CD4-positive, alpha-beta T cell (primary cell): ENCODE measurements at regions not wholly inside any gene's neighbourhood (a gene's known extent, or its start where the extent isn't known, plus 50 kb on each side); places are given as distances from the start of the nearest gene placed in this dataset.

Source experiments
- ATAC-seq: fragments of 200-7000 bp; cut with Tn5 transposase; one replicate; pipeline ENCODE4 v1.10.0; 2022; ENCODE audit warnings: mild to moderate bottlenecking; ENCODE audit not compliant: poor library complexity
- CTCF ChIA-PET: fragments of 350-600 bp; sonication (Branson Sonifier 250); formaldehyde crosslinking; loops from one replicate; lab custom pipeline; 2021; ENCODE audit warnings: antibody characterized with exemption, inconsistent platforms; lab: Charles Lee
- POLR2A ChIA-PET: fragments of 350-600 bp; sonication (Branson Sonifier 250); formaldehyde crosslinking; loops from one replicate; lab custom pipeline; 2021; ENCODE audit warnings: antibody characterized with exemption, inconsistent platforms; lab: Charles Lee
- DNase-seq, 14 experiments: peaks; one replicate each; pipeline ENCODE4 v3.0.0-alpha.2; 2013 to 2020; ENCODE audit warnings: mixed read lengths in 2 of 14
- H3K27ac ChIP-seq, 2 donors: one replicate each; pipeline versions ENCODE4 v1.5.1 to v1.7.0; 2013; ENCODE audit warnings: low read length in 2 of 2, low read depth in 1 of 2, mild to moderate bottlenecking in 1 of 2
- H3K27me3 ChIP-seq, 2 experiments: 1 replicate in 1 of 2; 2 replicates in 1 of 2; pipeline versions ENCODE4 v1.6.1 to v1.7.0; 2013; ENCODE audit warnings: low read length in 2 of 2, control low read depth in 1 of 2, mild to moderate bottlenecking in 1 of 2, moderate library complexity in 1 of 2; ENCODE audit not compliant: insufficient read depth in 2 of 2, control insufficient read depth in 1 of 2
- H3K36me3 ChIP-seq: one replicate; pipeline ENCODE4 v1.6.1; 2013; ENCODE audit warnings: low read length, control low read depth; ENCODE audit not compliant: insufficient read depth
- H3K4me1 ChIP-seq: one replicate; pipeline ENCODE4 v1.6.1; 2013; ENCODE audit warnings: low read length, control low read depth; ENCODE audit not compliant: insufficient read depth
- H3K4me3 ChIP-seq: one replicate; pipeline ENCODE4 v1.5.1; 2013; ENCODE audit warnings: mild to moderate bottlenecking, low read length, moderate library complexity
- H3K9me3 ChIP-seq, 2 experiments: 1 replicate in 1 of 2; 2 replicates in 1 of 2; pipeline versions ENCODE4 v1.6.1 to v1.7.0; 2013; ENCODE audit warnings: low read length in 2 of 2, mild to moderate bottlenecking in 2 of 2, control low read depth in 1 of 2, moderate library complexity in 1 of 2; ENCODE audit not compliant: control insufficient read depth in 1 of 2, insufficient read depth in 1 of 2
- H3K27ac Mint-ChIP-seq: one replicate; pipeline ENCODE4 v1.8.0; 2020; ENCODE audit warnings: mixed read lengths
- H3K27me3 Mint-ChIP-seq: one replicate; pipeline ENCODE4 v1.8.0; 2021; ENCODE audit warnings: mixed read lengths
- H3K36me3 Mint-ChIP-seq: one replicate; pipeline ENCODE4 v1.8.0; 2021; ENCODE audit warnings: low read depth, mixed read lengths
- H3K4me1 Mint-ChIP-seq: one replicate; pipeline ENCODE4 v1.8.0; 2021; ENCODE audit warnings: low read depth, mixed read lengths
- H3K4me3 Mint-ChIP-seq: one replicate; pipeline ENCODE4 v1.8.0; 2020; ENCODE audit warnings: mild to moderate bottlenecking, mixed read lengths
- H3K9me3 Mint-ChIP-seq: one replicate; pipeline ENCODE4 v1.8.0; 2020; ENCODE audit warnings: mixed read lengths
- intact Hi-C, 2 experiments: fragments of 100-400 bp; cut with DNase I in 1 of 2; cut with micrococcal nuclease in 1 of 2; formaldehyde crosslinking; loops; one replicate each; pipeline versions ENCODE4 v1.15.1 to v1.9.0; 2023 to 2025; cut with DNase I, micrococcal nuclease
- TF ChIP-seq, protein P1 (sequence below): fragments of 200-600 bp; IDR thresholded peaks from one replicate; pipeline ENCODE4 v1.8.0; 2022; ENCODE audit warnings: antibody characterized with exemption, mild to moderate bottlenecking

DNA sequence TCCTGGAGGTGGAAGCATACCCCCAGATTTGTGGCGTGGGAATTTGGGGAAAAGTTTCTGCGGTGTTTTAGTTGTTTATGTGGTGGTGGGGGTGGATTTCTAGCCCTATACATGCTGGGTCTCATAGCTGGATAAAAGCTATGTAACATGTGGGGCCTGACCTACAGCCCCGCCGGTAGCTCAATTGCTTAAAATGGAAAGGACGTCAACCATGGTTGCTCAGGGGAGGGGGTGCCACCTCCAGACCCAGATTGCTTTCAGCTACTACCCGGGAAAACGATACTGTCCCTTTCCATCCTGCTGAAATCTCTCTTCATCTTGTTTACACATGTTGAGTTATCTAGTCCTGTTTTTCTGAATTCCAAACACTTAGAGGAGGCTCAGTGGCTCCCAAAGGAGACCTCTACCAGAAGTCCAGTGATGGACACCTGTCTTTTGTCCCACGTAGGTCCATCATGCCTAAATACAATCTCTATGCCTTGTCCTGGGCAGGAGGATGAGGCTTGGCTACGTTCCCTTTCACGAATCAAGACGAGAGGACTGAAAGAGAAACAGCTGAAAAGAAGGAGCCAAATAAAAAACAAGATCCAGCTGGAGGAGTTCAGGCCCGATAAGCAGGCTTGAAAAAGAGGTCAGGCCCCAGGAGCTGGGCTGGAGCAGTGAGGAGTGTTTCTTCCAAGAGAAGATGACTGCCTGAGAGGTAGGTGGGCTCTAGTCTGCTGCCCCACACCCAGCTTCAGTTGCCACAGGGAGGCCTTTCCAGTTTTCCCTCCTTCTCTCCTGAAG is 72.1 kb upstream of the TPRG1 start:
- Mint-ChIP-seq H3K36me3 (no peaks in the 10 kb centered on the region), H3K27me3 (no peaks in the 10 kb centered on the region), H3K4me3 (no peak overlapping the region), H3K9me3 (no peaks in the 10 kb centered on the region), H3K27ac (no peak overlapping the region), H3K4me1 (no peaks in the 10 kb centered on the region)
- no peaks in the 10 kb centered on the region for H3K4me1 ChIP-seq
- DNase-seq (no peak), ATAC-seq (no peak)
- no peaks in the 10 kb centered on the region for H3K27me3 ChIP-seq
- no peak overlapping the region for H3K27ac ChIP-seq
- TF ChIP-seq, protein P1, sequence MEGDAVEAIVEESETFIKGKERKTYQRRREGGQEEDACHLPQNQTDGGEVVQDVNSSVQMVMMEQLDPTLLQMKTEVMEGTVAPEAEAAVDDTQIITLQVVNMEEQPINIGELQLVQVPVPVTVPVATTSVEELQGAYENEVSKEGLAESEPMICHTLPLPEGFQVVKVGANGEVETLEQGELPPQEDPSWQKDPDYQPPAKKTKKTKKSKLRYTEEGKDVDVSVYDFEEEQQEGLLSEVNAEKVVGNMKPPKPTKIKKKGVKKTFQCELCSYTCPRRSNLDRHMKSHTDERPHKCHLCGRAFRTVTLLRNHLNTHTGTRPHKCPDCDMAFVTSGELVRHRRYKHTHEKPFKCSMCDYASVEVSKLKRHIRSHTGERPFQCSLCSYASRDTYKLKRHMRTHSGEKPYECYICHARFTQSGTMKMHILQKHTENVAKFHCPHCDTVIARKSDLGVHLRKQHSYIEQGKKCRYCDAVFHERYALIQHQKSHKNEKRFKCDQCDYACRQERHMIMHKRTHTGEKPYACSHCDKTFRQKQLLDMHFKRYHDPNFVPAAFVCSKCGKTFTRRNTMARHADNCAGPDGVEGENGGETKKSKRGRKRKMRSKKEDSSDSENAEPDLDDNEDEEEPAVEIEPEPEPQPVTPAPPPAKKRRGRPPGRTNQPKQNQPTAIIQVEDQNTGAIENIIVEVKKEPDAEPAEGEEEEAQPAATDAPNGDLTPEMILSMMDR, result no peak
- H3K4me3 ChIP-seq, result no peak overlapping the region
- intact Hi-C loops, result no loop called here
- no peaks in the 10 kb centered on the region for H3K36me3 ChIP-seq
- CTCF ChIA-PET, result interaction anchor here (0.6 kb wide), 1 partner anchor 1362 kb away, joined by 3 read pairs; no protein-coding TSS in a partner anchor
- POLR2A ChIA-PET, result no interaction called here
- H3K9me3 ChIP-seq, result no peaks in the 10 kb centered on the region

DNA sequence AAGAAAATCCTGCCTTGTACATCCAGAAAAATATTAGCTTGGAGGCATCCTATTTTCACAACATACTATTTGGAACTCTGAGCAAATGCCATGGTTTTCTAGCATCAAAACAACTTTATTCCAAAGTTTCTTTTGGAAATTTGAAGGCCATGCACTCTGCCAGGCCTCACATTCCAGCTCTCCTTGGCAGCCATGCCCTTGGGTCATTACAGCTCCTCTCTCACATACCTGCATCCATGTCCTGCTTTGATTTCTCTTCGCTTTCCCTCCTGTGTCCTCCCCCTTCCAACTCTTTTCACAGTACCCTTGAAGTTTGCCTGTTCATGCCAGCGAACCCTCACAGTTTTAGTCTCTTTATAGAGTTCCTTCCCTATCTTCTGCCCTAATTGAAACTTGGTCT is 70.9 kb upstream of the TPRG1 start:
- DNase-seq, result no peak
- TF ChIP-seq, protein P1, result no peak
- H3K27ac ChIP-seq, result no peak overlapping the region
- intact Hi-C loops, result no loop called here
- no peak overlapping the region for H3K4me3 ChIP-seq
- no peaks in the 10 kb centered on the region for H3K9me3 ChIP-seq
- no peak for ATAC-seq
- no peaks in the 10 kb centered on the region for H3K4me1 ChIP-seq
- no peaks in the 10 kb centered on the region for H3K36me3 ChIP-seq
- H3K4me3 Mint-ChIP-seq, result no peak overlapping the region
- no peaks in the 10 kb centered on the region for H3K36me3 Mint-ChIP-seq
- H3K27me3 ChIP-seq, result no peaks in the 10 kb centered on the region
- ChIA-PET CTCF (interaction anchor here (0.9 kb wide), 1 partner anchor 20 kb away, joined by 3 read pairs; no protein-coding TSS in a partner anchor), POLR2A (no interaction called here)
- no peaks in the 10 kb centered on the region for H3K9me3 Mint-ChIP-seq
- no peak overlapping the region for H3K27ac Mint-ChIP-seq
- H3K27me3 Mint-ChIP-seq, result no peaks in the 10 kb centered on the region
- no peaks in the 10 kb centered on the region for H3K4me1 Mint-ChIP-seq

DNA sequence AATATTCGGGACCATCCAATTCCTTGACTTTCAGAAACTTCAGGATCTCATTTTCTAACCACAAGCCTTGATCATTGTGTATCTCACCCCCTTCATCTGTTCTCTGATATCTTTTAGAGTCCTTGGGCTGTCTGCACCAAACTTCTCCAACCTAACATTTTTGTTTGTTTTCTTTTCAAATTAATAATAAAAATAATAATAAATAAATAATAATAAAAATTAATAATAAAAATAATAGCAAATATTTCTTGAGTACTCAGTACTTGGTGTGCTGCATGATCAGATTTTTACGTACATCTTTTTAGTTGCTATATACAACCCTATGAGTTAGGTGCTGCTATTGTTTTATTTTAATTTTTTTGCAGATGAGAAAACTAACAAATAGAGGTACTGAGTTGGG is 70.2 kb upstream of the TPRG1 start:
- POLR2A ChIA-PET, result no interaction called here
- H3K27ac Mint-ChIP-seq, result no peak overlapping the region
- no peak for ATAC-seq
- no peaks in the 10 kb centered on the region for H3K36me3 Mint-ChIP-seq
- TF ChIP-seq, protein P1, result no peak
- DNase-seq, result no peak
- H3K36me3 ChIP-seq, result no peaks in the 10 kb centered on the region
- H3K9me3 ChIP-seq, result no peaks in the 10 kb centered on the region
- H3K4me1 Mint-ChIP-seq, result no peaks in the 10 kb centered on the region
- CTCF ChIA-PET, result no interaction called here
- H3K27ac ChIP-seq, result no peak overlapping the region
- no peak overlapping the region for H3K4me3 ChIP-seq
- no peaks in the 10 kb centered on the region for H3K9me3 Mint-ChIP-seq
- H3K27me3 ChIP-seq, result no peaks in the 10 kb centered on the region
- no peak overlapping the region for H3K4me3 Mint-ChIP-seq
- no peaks in the 10 kb centered on the region for H3K27me3 Mint-ChIP-seq
- H3K4me1 ChIP-seq, result no peaks in the 10 kb centered on the region
- intact Hi-C loops, result no loop called here
